ENCODE measurements at regions not wholly inside any gene's neighbourhood (a gene's known extent, or its start where the extent isn't known, plus 50 kb on each side); places are given as distances from the start of the nearest gene placed in this dataset.

GRCh38 chr2:15855766-15856260 lies 84.5 kb upstream of the MYCN start:
- no peak for DNase-seq (ENCODE audit: low read depth)
- in situ Hi-C loops (cut with HindIII; ENCODE audit: low sequenced_read_pairs) = no loop called here
- no peak for TF ChIP-seq CTCF (IDR thresholded peaks at IDR 0.05; ENCODE audit: low read depth, low read length, missing control alignments)
- no peak overlapping the region for H3K4me3 ChIP-seq (ENCODE audit: low read depth, low read length)

- DNase-seq (ENCODE audit: low read depth) = no peak
- in situ Hi-C loops (cut with HindIII; ENCODE audit: low sequenced_read_pairs) = no loop called here
- no peak for TF ChIP-seq CTCF (IDR thresholded peaks at IDR 0.05; ENCODE audit: low read depth, low read length, missing control alignments)
- H3K4me3 ChIP-seq (ENCODE audit: low read depth, low read length) = no peak overlapping the region
Observed at GRCh38 chr2:15856318-15856717, 84.0 kb upstream of the MYCN start.

- DNase-seq (ENCODE audit: low read depth) = no peak
- in situ Hi-C loops (cut with HindIII; ENCODE audit: low sequenced_read_pairs) = no loop called here
- TF ChIP-seq CTCF (IDR thresholded peaks at IDR 0.05; ENCODE audit: low read depth, low read length, missing control alignments) = no peak
- no peak overlapping the region for H3K4me3 ChIP-seq (ENCODE audit: low read depth, low read length)
Observed at GRCh38 chr2:15858466-15858865, 81.9 kb upstream of the MYCN start.

GRCh38 chr2:15860051-15860663 lies 80.2 kb upstream of the MYCN start:
- TF ChIP-seq CTCF (IDR thresholded peaks at IDR 0.05; ENCODE audit: low read depth, low read length, missing control alignments) = no peak
- in situ Hi-C loops (cut with HindIII; ENCODE audit: low sequenced_read_pairs) = no loop called here
- no peak for DNase-seq (ENCODE audit: low read depth)
- H3K4me3 ChIP-seq (ENCODE audit: low read depth, low read length) = no peak overlapping the region

GRCh38 chr2:15860760-15861159 lies 79.6 kb upstream of the MYCN start:
- no peak for TF ChIP-seq CTCF (IDR thresholded peaks at IDR 0.05; ENCODE audit: low read depth, low read length, missing control alignments)
- in situ Hi-C loops (cut with HindIII; ENCODE audit: low sequenced_read_pairs) = no loop called here
- DNase-seq (ENCODE audit: low read depth) = no peak
- H3K4me3 ChIP-seq (ENCODE audit: low read depth, low read length) = no peak overlapping the region

GRCh38 chr2:15861172-15861822 lies 79.1 kb upstream of the MYCN start:
- no peak for DNase-seq (ENCODE audit: low read depth)
- no peak overlapping the region for H3K4me3 ChIP-seq (ENCODE audit: low read depth, low read length)
- in situ Hi-C loops (cut with HindIII; ENCODE audit: low sequenced_read_pairs) = no loop called here
- TF ChIP-seq CTCF (IDR thresholded peaks at IDR 0.05; ENCODE audit: low read depth, low read length, missing control alignments) = no peak

Measured in astrocyte of the cerebellum (primary cell).